ENCODE measurements at regions not wholly inside any gene's neighbourhood (a gene's known extent, or its start where the extent isn't known, plus 50 kb on each side); places are given as distances from the start of the nearest gene placed in this dataset.

- H3K27ac ChIP-seq = peak overlapping the region in 1 of 4 donors; percentile 16
- H3K4me1 ChIP-seq = peaks cover 0 to 23% (median 9%) of the 10 kb centered on the region in 4 donors
- intact Hi-C loops (cut with DNase I) = no loop called here
- WGBS, 2 donors = 81 to 83% methylated on average over 4 of the region's 4 CpGs
- H3K9me3 ChIP-seq = no peaks in the 10 kb centered on the region
- TF ChIP-seq CTCF (IDR thresholded peaks at IDR 0.05) (no peak), EP300 (IDR thresholded peaks at IDR 0.05) (no peak), POLR2AphosphoS5 (IDR thresholded peaks at IDR 0.05) (no peak), POLR2A (IDR thresholded peaks at IDR 0.05) (no peak)
- H3K36me3 ChIP-seq = no peaks in the 10 kb centered on the region
- DNase-seq = no peak
- H3K27me3 ChIP-seq = no peaks in the 10 kb centered on the region
- H3K4me3 ChIP-seq = no peak overlapping the region
Measured at GRCh38 chr1:86209346-86209745, 52.8 kb upstream of the COL24A1 start.

GRCh38 chr1:86207323-86207722 lies 50.8 kb upstream of the COL24A1 start:
- WGBS, 2 donors = 40 to 56% methylated on average over 2 of the region's 2 CpGs
- Histone ChIP-seq H3K36me3 (no peaks in the 10 kb centered on the region), H3K27ac (peak overlapping the region in 1 of 4 donors; percentile 15), H3K4me3 (no peak overlapping the region), H3K27me3 (no peaks in the 10 kb centered on the region), H3K9me3 (no peaks in the 10 kb centered on the region), H3K4me1 (peaks cover 0 to 23% (median 9%) of the 10 kb centered on the region in 4 donors)
- DNase-seq = no peak
- TF ChIP-seq CTCF (IDR thresholded peaks at IDR 0.05) (no peak), POLR2A (IDR thresholded peaks at IDR 0.05) (no peak)
- intact Hi-C loops (cut with DNase I) = no loop called here
